Fibroblast of mammary gland (primary cell): ENCODE measurements at regions not wholly inside any gene's neighbourhood (a gene's known extent, or its start where the extent isn't known, plus 50 kb on each side); places are given as distances from the start of the nearest gene placed in this dataset.
"Not testable (repeated sequence)": the region's sequence is repeated elsewhere in the genome, so short reads cannot be mapped to it uniquely, and the experiment has no call there.

Source experiments
- DNase-seq: peaks from one replicate; pipeline ENCODE4 v3.0.0-alpha.2; 2010; ENCODE audit warnings: low read depth
- H3K4me3 ChIP-seq: 2 replicates; pipeline ENCODE4 v1.5.1; 2011; ENCODE audit warnings: low read depth, mild to moderate bottlenecking, low read length, moderate library complexity; ENCODE audit not compliant: control insufficient read depth
- TF ChIP-seq, protein P1 (sequence below): conservative IDR thresholded peaks from 2 replicates; pipeline ENCODE4 v1.5.1; 2011; ENCODE audit warnings: low read depth, low read length, inconsistent platforms; ENCODE audit not compliant: control insufficient read depth, insufficient read depth

DNA sequence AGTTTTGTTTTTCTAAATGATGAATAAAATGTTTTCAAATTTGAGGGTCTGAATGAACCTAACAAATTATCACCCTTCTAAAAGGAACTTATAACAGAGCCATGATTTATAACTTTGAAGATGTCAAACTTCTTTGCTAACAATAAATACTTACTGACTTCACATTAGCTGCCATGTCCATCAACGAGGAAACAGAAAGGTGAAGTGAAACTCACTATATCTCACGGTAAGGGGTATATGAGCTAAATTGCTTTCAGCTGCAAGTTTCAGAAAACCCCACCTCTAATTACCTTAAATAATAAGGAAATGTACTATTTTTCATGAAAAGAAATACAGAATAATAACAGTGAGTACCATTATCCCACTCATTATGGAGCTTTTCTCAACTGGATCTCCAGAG is 350.8 kb upstream of the NT5C1B start:
- no peak for DNase-seq
- no peak overlapping the region for H3K4me3 ChIP-seq
- TF ChIP-seq, protein P1, sequence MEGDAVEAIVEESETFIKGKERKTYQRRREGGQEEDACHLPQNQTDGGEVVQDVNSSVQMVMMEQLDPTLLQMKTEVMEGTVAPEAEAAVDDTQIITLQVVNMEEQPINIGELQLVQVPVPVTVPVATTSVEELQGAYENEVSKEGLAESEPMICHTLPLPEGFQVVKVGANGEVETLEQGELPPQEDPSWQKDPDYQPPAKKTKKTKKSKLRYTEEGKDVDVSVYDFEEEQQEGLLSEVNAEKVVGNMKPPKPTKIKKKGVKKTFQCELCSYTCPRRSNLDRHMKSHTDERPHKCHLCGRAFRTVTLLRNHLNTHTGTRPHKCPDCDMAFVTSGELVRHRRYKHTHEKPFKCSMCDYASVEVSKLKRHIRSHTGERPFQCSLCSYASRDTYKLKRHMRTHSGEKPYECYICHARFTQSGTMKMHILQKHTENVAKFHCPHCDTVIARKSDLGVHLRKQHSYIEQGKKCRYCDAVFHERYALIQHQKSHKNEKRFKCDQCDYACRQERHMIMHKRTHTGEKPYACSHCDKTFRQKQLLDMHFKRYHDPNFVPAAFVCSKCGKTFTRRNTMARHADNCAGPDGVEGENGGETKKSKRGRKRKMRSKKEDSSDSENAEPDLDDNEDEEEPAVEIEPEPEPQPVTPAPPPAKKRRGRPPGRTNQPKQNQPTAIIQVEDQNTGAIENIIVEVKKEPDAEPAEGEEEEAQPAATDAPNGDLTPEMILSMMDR, result no peak

DNA sequence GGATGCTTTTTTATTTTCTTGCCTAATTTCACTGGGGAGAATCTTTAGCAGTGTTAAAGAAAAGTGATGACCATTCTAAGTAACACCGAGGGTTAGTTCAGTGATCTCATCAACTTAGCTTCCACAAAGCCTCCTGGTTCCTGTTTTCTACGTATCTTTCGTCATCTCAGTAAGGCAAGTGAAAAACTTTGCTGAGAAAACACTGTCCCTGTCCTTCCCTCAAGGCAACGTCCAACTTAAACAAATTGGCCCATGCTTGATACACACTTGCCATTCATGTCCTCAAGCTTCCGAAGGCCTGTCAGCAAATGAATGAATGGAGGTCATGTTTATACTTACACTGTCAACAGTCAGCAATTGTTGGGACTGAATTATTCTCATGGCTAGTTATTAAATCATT is 350.4 kb upstream of the NT5C1B start:
- not testable (repeated sequence) for DNase-seq, H3K4me3 ChIP-seq

DNA sequence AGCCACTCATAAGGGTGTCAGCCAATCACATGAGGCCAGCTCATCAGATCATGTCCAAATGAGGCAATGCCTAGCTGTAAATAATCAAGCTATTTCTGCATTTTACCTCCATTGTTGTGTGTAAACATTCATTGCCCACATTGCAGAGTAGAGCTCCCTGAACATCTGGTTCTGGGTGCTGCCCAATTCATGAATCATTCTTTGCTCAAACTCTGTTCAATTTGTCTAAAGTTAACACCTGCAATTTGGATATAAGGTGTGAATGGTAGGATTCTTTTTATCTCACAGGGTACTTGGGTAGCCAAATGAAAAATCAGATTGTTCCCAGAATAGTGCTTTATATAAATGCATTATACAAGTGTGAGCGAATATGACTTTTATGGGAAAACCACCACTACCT is 345.5 kb upstream of the NT5C1B start:
- peak; percentile 45 for DNase-seq
- no peak overlapping the region for H3K4me3 ChIP-seq
- TF ChIP-seq, protein P1, result no peak

DNA sequence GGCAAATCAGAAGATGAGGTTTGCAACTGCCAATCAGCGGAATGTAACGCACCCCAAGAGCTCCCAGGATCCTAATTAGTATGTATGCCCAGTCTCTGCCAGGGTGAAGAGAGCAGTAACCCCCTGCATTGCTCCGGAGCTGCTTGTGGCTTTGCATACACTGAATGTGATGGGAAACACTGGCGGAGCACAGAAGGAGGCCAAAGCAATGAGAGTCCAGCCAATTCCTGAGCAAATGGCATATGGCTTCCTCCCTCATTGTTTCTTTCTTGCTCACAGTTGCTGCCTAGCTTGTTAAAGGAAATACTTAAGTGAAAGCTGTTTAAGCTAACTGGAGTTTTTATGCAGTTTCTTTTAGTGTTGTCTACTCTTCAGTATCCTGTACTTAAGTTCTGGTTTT is 343.5 kb upstream of the NT5C1B start:
- no peak overlapping the region for H3K4me3 ChIP-seq
- TF ChIP-seq, protein P1, result no peak
- DNase-seq, result no peak

DNA sequence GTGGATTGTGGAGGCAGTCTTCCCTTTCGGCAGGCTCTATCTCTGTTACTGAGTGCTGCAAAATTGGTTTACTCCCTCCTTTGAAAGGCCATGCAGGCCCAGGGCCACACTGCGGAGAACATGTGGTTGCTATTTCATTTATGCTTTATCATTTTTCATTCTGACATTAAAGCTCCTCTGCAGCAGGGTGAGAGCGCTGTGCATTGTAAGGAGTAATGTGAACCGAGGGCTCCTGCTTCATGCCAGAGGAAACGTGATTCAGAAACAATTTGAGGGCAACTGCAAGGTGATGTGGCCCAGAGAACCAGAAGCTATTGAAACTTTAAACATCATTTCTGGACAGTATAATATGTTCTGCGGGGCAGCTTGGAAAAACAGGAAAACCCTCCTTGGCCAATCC is 341.6 kb upstream of the NT5C1B start:
- TF ChIP-seq, protein P1, result no peak
- DNase-seq, result no peak
- no peak overlapping the region for H3K4me3 ChIP-seq

DNA sequence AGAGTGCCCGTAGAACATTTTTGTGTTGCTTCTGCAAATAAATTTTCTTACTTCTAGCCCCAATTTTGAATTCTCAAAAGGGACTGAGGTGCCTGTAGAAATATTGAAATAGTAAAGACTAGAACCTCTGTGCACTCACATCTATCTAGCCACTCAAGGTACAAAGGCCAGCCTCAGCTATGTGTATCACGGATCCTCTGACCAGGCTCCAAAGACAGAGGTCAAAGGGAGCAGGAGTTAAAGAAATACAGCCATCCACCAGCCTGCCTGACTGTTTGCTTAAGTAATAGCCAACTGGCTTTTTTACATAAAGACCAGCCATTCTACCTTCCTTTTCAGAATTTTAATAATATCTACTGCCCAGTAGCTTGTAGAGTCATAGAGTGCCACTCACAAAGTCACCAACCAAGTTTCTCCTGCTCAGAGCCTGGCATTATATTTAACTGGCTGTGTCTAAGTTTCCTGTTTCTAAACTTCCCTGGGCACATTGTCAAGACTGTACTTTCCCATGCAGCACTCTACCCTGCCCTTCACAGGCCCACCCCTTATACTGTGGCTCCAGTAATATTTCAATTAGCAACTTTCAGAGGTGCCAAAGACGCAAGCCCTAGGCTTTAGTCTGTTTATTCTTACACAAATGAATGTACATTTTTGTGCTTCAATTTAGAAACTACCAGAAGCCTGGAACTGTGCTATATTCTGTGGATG is 338.3 kb upstream of the NT5C1B start:
- TF ChIP-seq, protein P1, result no peak
- no peak overlapping the region for H3K4me3 ChIP-seq
- DNase-seq, result no peak

DNA sequence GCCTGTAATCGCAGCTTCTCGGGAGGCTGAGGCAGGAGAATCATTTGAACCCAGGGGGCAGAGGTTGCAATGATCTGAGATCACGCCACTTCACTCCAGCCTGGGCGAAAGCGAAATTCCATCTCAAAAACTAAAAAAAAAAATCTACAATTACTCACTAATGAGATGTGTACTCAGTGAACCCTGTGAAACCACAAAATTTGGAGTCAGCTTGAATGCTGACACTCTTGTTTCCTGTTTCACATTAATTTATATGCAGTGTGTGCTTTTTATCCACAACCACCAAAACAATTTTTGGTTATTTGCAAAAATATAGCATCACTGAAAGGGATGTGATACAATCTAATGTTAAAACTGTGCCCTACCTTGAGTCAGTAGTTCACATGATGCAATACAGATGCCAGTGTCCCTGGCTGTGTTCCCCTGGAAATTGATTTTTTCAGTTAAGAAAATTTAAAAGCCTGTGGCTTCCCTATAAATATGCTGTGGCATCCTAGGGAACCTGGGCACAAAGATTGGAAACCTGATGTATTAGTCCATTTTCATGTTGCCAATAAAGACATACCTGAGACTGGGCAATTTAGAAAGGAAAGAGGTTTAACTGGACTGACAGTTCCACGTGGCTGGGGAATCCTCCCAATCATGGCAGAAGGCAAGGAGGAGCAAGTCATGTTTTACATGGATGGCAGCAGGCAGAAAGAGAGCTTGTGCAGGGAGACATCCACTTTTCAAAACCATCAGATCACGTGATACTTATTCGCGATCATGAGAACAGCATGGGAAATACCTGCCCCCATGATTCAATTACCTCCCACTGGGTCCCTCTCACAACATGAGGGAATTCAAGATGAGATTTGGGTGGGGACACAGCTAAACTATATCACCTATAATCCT is 337.5 kb upstream of the NT5C1B start:
- TF ChIP-seq, protein P1, result no peak
- H3K4me3 ChIP-seq, result no peak overlapping the region
- peak; percentile 23 for DNase-seq
